ENCODE measurements at regions not wholly inside any gene's neighbourhood (a gene's known extent, or its start where the extent isn't known, plus 50 kb on each side); places are given as distances from the start of the nearest gene placed in this dataset.

DNA sequence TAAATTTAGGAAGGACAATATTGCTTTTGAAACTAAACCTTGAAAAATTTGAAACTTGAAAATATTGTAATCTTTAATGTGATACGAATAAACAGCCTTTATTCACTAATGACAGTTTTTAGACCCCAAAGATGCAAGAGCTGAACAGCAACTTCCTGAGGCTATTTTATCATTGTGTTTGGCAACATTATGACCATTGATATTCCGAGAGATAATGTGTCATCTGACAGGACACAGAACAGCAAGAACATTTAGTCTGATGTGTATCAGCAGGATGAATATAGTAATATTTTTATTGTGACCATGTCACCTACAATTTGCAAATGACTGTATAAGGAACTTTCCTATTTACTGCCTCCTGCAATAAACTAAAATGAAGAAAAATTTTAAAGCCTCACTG is 316.0 kb downstream of the ADAM29 start:
- H3K27ac ChIP-seq, result no peak overlapping the region
- no peak for TF ChIP-seq ZFX (IDR thresholded peaks at IDR 0.05)
- TF ChIP-seq, protein P1, sequence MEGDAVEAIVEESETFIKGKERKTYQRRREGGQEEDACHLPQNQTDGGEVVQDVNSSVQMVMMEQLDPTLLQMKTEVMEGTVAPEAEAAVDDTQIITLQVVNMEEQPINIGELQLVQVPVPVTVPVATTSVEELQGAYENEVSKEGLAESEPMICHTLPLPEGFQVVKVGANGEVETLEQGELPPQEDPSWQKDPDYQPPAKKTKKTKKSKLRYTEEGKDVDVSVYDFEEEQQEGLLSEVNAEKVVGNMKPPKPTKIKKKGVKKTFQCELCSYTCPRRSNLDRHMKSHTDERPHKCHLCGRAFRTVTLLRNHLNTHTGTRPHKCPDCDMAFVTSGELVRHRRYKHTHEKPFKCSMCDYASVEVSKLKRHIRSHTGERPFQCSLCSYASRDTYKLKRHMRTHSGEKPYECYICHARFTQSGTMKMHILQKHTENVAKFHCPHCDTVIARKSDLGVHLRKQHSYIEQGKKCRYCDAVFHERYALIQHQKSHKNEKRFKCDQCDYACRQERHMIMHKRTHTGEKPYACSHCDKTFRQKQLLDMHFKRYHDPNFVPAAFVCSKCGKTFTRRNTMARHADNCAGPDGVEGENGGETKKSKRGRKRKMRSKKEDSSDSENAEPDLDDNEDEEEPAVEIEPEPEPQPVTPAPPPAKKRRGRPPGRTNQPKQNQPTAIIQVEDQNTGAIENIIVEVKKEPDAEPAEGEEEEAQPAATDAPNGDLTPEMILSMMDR (conservative IDR thresholded peaks at IDR 0.05), result no peak

DNA sequence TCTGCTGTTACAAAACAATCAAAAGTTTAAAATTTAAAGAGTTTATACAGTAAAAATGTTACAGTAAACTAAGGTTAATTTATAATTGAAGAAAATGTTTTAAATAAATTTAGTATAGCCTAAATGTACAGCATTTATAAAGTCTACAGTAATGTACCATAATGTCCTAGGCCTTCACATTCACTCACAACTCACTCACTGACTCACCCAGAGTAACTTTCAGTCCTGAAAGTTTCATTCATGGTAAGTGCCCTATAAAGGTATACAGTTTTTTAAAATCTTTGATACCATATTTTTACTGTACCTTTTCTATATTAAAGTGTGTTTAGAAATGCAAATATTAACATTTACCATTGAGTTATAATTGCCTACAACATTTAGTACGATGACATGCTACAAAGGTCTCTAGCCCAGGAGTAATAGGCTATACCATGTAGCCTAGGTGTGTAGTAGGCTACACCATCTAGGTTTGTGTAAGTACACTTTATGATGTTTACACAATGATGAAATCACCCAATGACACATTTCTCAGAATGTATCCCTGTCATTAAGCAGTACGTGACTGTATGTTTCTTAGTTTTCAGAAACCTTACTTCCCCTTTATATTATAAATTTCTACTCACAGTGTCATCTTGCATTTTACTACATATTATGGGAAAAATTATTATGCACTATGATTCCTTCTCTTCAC is 320.8 kb downstream of the ADAM29 start:
- TF ChIP-seq, protein P1 (conservative IDR thresholded peaks at IDR 0.05), result no peak
- no peak for TF ChIP-seq ZFX (IDR thresholded peaks at IDR 0.05)

DNA sequence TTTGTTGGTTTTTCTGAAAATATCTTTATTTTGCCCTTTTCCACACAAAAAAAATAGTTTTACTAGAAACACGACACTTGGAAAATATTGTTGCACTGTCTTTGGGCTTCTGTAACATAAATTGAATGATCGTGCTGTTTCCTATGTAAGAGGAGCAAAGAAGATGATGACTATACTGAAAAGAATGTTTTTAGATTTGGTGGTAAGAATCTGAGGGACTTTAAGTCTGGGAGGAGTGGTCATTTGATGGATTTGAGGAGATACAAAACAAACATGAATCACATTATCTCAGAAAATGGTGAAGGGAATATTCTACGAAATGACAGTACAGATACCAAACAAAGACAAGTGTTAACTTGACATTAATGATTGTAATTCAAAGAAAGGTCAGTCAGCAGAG is 328.8 kb downstream of the ADAM29 start:
- no peak for TF ChIP-seq ZFX (IDR thresholded peaks at IDR 0.05)
- TF ChIP-seq, protein P1 (conservative IDR thresholded peaks at IDR 0.05), result no peak
- H3K27ac ChIP-seq, result no peak overlapping the region

More for the DNA sequence above, 320.8 kb downstream of the ADAM29 start:
- no peak overlapping the region for H3K27ac ChIP-seq

DNA sequence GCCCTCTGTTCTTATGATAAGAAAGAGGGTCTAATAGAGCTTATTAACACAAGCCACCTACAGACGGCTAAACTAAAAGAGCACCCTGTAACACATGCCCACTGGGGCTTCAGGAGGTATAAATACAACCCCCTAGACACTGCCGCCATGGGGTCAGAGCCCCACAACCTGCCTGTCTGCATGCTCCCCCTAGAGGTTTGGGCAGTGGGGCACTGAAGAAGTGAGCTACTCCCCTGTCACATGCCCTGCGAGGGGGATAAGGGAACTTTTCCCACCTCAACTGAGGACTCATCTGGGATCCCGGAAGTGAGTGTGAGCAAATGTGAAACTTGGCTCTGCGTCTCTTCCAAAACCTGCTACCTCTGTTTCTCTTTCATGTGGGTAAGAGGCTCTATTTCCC is 334.5 kb downstream of the ADAM29 start:
- no peak for TF ChIP-seq ZFX (IDR thresholded peaks at IDR 0.05)
- TF ChIP-seq, protein P1 (conservative IDR thresholded peaks at IDR 0.05), result no peak
- no peak overlapping the region for H3K27ac ChIP-seq

DNA sequence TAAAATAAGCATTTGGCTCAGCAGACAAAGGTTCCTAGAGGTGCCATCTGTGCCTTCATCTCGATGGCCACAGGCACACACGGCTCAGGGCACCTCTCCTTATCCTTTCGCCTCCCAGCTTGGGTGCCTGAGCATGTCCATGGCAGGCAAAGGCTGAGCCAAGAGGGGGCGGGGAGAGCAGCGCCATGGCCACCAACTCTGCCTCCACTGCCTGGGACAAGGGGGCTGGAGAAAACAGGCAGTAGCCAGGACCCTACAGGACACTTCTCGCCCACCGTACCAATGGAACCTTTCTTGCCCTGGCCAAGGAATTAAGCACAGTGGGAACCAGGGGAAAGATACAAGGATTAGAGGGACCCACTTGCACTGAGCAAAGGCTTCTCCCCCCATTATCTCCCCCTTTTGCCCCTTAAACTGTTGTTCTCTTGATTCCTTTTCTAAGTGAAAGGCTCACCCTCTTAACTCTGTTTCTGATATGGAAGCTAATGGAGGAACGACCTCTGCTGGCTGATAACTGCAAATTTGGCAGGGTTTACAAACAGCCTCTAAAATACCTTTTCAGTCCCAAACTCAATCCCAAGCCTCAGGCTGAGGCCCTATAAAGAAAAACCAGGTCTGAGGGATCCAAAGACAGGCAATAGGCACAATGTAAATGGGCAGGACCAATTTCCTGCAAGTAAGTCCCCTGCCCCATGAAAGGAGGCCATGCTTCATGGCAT is 335.2 kb downstream of the ADAM29 start:
- TF ChIP-seq, protein P1 (conservative IDR thresholded peaks at IDR 0.05), result peak; percentile 57
- no peak for TF ChIP-seq ZFX (IDR thresholded peaks at IDR 0.05)
- H3K27ac ChIP-seq, result no peak overlapping the region

DNA sequence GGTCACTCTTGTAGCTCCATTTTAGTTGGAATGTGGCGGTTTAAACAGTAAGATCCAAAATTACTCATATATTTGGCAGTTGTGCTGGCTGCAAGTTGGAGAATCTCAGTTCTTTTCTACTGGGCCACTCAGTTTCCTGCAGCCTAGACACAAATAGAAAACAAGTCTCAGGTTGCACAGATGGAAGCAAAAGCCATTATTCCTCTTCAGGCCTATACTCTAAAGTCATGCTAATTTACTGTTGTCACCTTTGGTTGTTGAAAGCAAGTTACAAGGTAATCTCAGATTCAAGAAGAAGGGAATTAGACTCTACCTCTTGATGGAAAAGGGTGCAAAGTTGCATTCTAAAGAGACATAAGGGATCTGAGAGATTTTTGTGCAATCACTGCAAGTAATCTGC is 345.4 kb downstream of the ADAM29 start:
- TF ChIP-seq ZFX (IDR thresholded peaks at IDR 0.05), result no peak
- TF ChIP-seq, protein P1 (conservative IDR thresholded peaks at IDR 0.05), result no peak
- H3K27ac ChIP-seq, result no peak overlapping the region

DNA sequence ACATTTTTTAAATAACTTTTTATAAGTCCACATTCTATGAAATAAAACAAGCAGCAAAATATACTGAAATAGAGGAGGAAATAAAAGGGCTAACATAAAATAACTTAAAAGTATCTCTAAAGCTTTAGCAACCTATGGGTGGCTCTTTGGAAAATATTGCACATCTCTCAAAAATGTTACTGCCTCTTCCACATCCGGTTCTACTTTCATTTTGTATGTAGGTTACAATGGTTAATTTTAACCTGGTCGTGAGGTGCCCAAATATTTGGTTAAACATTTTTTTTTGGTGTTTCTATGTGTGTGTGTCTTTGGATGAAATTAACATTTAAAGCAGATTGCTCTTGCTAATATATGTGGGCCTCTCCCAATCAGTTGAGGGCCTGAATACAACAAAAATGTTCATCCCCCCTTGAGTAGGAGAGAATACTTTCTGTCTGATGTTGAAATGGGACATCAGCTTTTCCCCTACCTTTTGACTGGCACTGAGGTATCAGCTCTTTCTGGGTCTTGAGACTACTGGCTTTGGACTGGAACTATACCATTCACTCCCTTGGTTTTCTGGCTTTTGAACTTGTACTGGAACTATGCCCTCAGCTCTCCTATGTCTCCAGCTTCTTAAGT is 353.0 kb downstream of the ADAM29 start:
- H3K27ac ChIP-seq, result no peak overlapping the region
- no peak for TF ChIP-seq ZFX (IDR thresholded peaks at IDR 0.05)
- TF ChIP-seq, protein P1 (conservative IDR thresholded peaks at IDR 0.05), result no peak
